ENCODE measurements at regions not wholly inside any gene's neighbourhood (a gene's known extent, or its start where the extent isn't known, plus 50 kb on each side); places are given as distances from the start of the nearest gene placed in this dataset.

GRCh38 chr12:125377093-125377492 lies 311.9 kb downstream of the AACS start:
- H3K27me3 Mint-ChIP-seq, result peaks cover 24% of the 10 kb centered on the region
- no peaks in the 10 kb centered on the region for H3K36me3 Mint-ChIP-seq (ENCODE audit: insufficient read depth)
- no peak for TF ChIP-seq CTCF (IDR thresholded peaks at IDR 0.05; ENCODE audit: unreplicated experiment)
- H3K4me1 Mint-ChIP-seq (ENCODE audit: low read depth), result no peaks in the 10 kb centered on the region
- no peaks in the 10 kb centered on the region for H3K9me3 Mint-ChIP-seq (ENCODE audit: low read depth)
- no peak for DNase-seq (ENCODE audit: low spot score, unreplicated experiment)
- H3K4me3 Mint-ChIP-seq (ENCODE audit: low read depth), result no peak overlapping the region
- H3K27ac Mint-ChIP-seq, result no peak overlapping the region

- peaks cover under 1% of the 10 kb centered on the region for H3K4me1 Mint-ChIP-seq (ENCODE audit: low read depth)
- H3K4me3 Mint-ChIP-seq (ENCODE audit: low read depth), result no peak overlapping the region
- no peaks in the 10 kb centered on the region for H3K36me3 Mint-ChIP-seq (ENCODE audit: insufficient read depth)
- no peak overlapping the region for H3K27ac Mint-ChIP-seq
- no peaks in the 10 kb centered on the region for H3K9me3 Mint-ChIP-seq (ENCODE audit: low read depth)
- TF ChIP-seq CTCF (IDR thresholded peaks at IDR 0.05; ENCODE audit: unreplicated experiment), result no peak
- peaks cover 12% of the 10 kb centered on the region for H3K27me3 Mint-ChIP-seq
- peak; percentile 17 for DNase-seq (ENCODE audit: low spot score, unreplicated experiment)
These were observed 316.1 kb downstream of the AACS start for GRCh38 chr12:125381373-125381772.

GRCh38 chr12:125382926-125383325 lies 317.7 kb downstream of the AACS start:
- H3K4me1 Mint-ChIP-seq (ENCODE audit: low read depth), result peaks cover 13% of the 10 kb centered on the region
- H3K27me3 Mint-ChIP-seq, result peaks cover 9% of the 10 kb centered on the region
- no peak overlapping the region for H3K4me3 Mint-ChIP-seq (ENCODE audit: low read depth)

GRCh38 chr12:125386652-125387051 lies 321.4 kb downstream of the AACS start:
- Mint-ChIP-seq H3K36me3 (ENCODE audit: insufficient read depth) (no peaks in the 10 kb centered on the region), H3K4me1 (ENCODE audit: low read depth) (peaks cover 13% of the 10 kb centered on the region), H3K4me3 (ENCODE audit: low read depth) (no peak overlapping the region), H3K27ac (no peak overlapping the region), H3K27me3 (peaks cover 3% of the 10 kb centered on the region), H3K9me3 (ENCODE audit: low read depth) (no peaks in the 10 kb centered on the region)
- no peak for TF ChIP-seq CTCF (IDR thresholded peaks at IDR 0.05; ENCODE audit: unreplicated experiment)
- no peak for DNase-seq (ENCODE audit: low spot score, unreplicated experiment)

More at GRCh38 chr12:125382926-125383325, 317.7 kb downstream of the AACS start:
- Mint-ChIP-seq H3K27ac (no peak overlapping the region), H3K9me3 (ENCODE audit: low read depth) (no peaks in the 10 kb centered on the region), H3K36me3 (ENCODE audit: insufficient read depth) (no peaks in the 10 kb centered on the region)
- DNase-seq (ENCODE audit: low spot score, unreplicated experiment), result no peak
- no peak for TF ChIP-seq CTCF (IDR thresholded peaks at IDR 0.05; ENCODE audit: unreplicated experiment)

- peaks cover 13% of the 10 kb centered on the region for H3K4me1 Mint-ChIP-seq (ENCODE audit: low read depth)
- H3K27me3 Mint-ChIP-seq, result peaks cover 3% of the 10 kb centered on the region
- H3K27ac Mint-ChIP-seq, result no peak overlapping the region
- H3K9me3 Mint-ChIP-seq (ENCODE audit: low read depth), result no peaks in the 10 kb centered on the region
- DNase-seq (ENCODE audit: low spot score, unreplicated experiment), result no peak
- no peak overlapping the region for H3K4me3 Mint-ChIP-seq (ENCODE audit: low read depth)
- no peak for TF ChIP-seq CTCF (IDR thresholded peaks at IDR 0.05; ENCODE audit: unreplicated experiment)
- H3K36me3 Mint-ChIP-seq (ENCODE audit: insufficient read depth), result no peaks in the 10 kb centered on the region
These were observed 322.0 kb downstream of the AACS start for GRCh38 chr12:125387206-125387605.

All from progenitor cell of endocrine pancreas (in vitro differentiated cells).